ENCODE measurements at regions not wholly inside any gene's neighbourhood (a gene's known extent, or its start where the extent isn't known, plus 50 kb on each side); places are given as distances from the start of the nearest gene placed in this dataset.
"Not testable (repeated sequence)": the region's sequence is repeated elsewhere in the genome, so short reads cannot be mapped to it uniquely, and the experiment has no call there.

- DNase-seq (ENCODE audit: low read depth) = no peak
These were observed 245.8 kb downstream of the AACS start for GRCh38 chr12:125311050-125311449.

GRCh38 chr12:125312471-125312870 lies 247.2 kb downstream of the AACS start:
- no peak for DNase-seq (ENCODE audit: low read depth)

- no peak for DNase-seq (ENCODE audit: low read depth)
These were observed 249.0 kb downstream of the AACS start for GRCh38 chr12:125314051-125314755.

- no peak for DNase-seq (ENCODE audit: low read depth)
These were observed 250.5 kb downstream of the AACS start for GRCh38 chr12:125315771-125316170.

GRCh38 chr12:125320177-125320576 lies 254.9 kb downstream of the AACS start:
- DNase-seq (ENCODE audit: low read depth) = no peak

- DNase-seq (ENCODE audit: low read depth) = no peak
These were observed 259.7 kb downstream of the AACS start for GRCh38 chr12:125324861-125325490.

GRCh38 chr12:125329239-125330102 lies 264.2 kb downstream of the AACS start:
- no peak for DNase-seq (ENCODE audit: low read depth)

- no peak for DNase-seq (ENCODE audit: low read depth)
These were observed 265.6 kb downstream of the AACS start for GRCh38 chr12:125330645-125331341.

GRCh38 chr12:125331342-125332052 lies 266.3 kb downstream of the AACS start:
- no peak for DNase-seq (ENCODE audit: low read depth)

GRCh38 chr12:125332900-125333299 lies 267.7 kb downstream of the AACS start:
- no peak for DNase-seq (ENCODE audit: low read depth)

GRCh38 chr12:125336246-125336645 lies 271.0 kb downstream of the AACS start:
- no peak for DNase-seq (ENCODE audit: low read depth)

GRCh38 chr12:125340791-125341190 lies 275.6 kb downstream of the AACS start:
- peak; percentile 38 for DNase-seq (ENCODE audit: low read depth)

GRCh38 chr12:125341422-125341821 lies 276.2 kb downstream of the AACS start:
- DNase-seq (ENCODE audit: low read depth) = no peak

- DNase-seq (ENCODE audit: low read depth) = no peak
These were observed 278.4 kb downstream of the AACS start for GRCh38 chr12:125343649-125344048.

- no peak for DNase-seq (ENCODE audit: low read depth)
These were observed 281.1 kb downstream of the AACS start for GRCh38 chr12:125346362-125346761.

GRCh38 chr12:125351788-125352187 lies 286.6 kb downstream of the AACS start:
- no peak for DNase-seq (ENCODE audit: low read depth)

GRCh38 chr12:125353002-125353401 lies 287.8 kb downstream of the AACS start:
- DNase-seq (ENCODE audit: low read depth) = not testable (repeated sequence)

- DNase-seq (ENCODE audit: low read depth) = no peak
These were observed 288.6 kb downstream of the AACS start for GRCh38 chr12:125353871-125354270.

GRCh38 chr12:125355614-125356013 lies 290.4 kb downstream of the AACS start:
- DNase-seq (ENCODE audit: low read depth) = no peak

GRCh38 chr12:125356111-125356510 lies 290.9 kb downstream of the AACS start:
- DNase-seq (ENCODE audit: low read depth) = no peak

GRCh38 chr12:125357561-125357960 lies 292.3 kb downstream of the AACS start:
- no peak for DNase-seq (ENCODE audit: low read depth)

- no peak for DNase-seq (ENCODE audit: low read depth)
These were observed 295.3 kb downstream of the AACS start for GRCh38 chr12:125360540-125360939.

Measured in GM04504 (cell line).